K562 (cell line): ENCODE measurements at regions not wholly inside any gene's neighbourhood (a gene's known extent, or its start where the extent isn't known, plus 50 kb on each side); places are given as distances from the start of the nearest gene placed in this dataset.

ENCODE experiments used
- ATAC-seq: fragments of 200-7000 bp; cut with Tn5 transposase; 3 replicates; pipeline ENCODE4 v1.9.1; 2020; ENCODE audit warnings: moderate library complexity
- BruUV-seq: library from RNA; stranded (reverse); fragments of 400-500 nt; replicated peaks from 2 replicates; lab custom pipeline; 2021; lab: Mats Ljungman, UMichigan
- CTCF ChIA-PET: fragments of 300-600 bp; formaldehyde crosslinking; extraction: SDS; loops from one replicate; lab custom pipeline; 2021; ENCODE audit warnings: low intra/inter-chr PET ratio; lab: Yijun Ruan, JAX
- POLR2A ChIA-PET: fragments of 300-600, 350-650 bp; sonication (Branson Sonifier 250); formaldehyde crosslinking; extraction: SDS; loops from one replicate; lab custom pipeline; 2021; ENCODE audit warnings: antibody characterized with exemption, inconsistent platforms; lab: Yijun Ruan, JAX
- DNase-seq, 4 experiments: peaks; one replicate each; pipeline versions ENCODE4 v3.0.0 to v3.0.0-alpha.2; 2011 to 2018; ENCODE audit warnings: low spot score in 3 of 4, mixed read lengths in 3 of 4; ENCODE audit errors: extremely low read depth in 1 of 4
- FAIRE-seq: peaks from 2 replicates; lab custom pipeline; 2011; peaks lifted over from hg19 to GRCh38; lab: Jason Lieb, UNC
- H2AFZ ChIP-seq: 2 replicates; pipeline ENCODE4 v1.6.0; 2011; ENCODE audit warnings: low read depth, low read length, control low read depth, inconsistent platforms
- H3K27ac ChIP-seq: fragments of 200-600 bp; 3 replicates; pipeline ENCODE4 v1.8.0; 2011; ENCODE audit warnings: low read depth, mild to moderate bottlenecking, control low read depth, inconsistent platforms, low read length, moderate library complexity, mixed read lengths; ENCODE audit errors: extremely low read depth
- H3K27me3 ChIP-seq, 2 experiments: fragments of 300-600 bp in 1 of 2; 2 replicates in 1 of 2; 3 replicates in 1 of 2; pipeline versions ENCODE4 v1.6.0 to v1.8.0; 2011; ENCODE audit warnings: inconsistent platforms in 2 of 2, low read length in 2 of 2, mild to moderate bottlenecking in 1 of 2, mixed read lengths in 1 of 2, moderate library complexity in 1 of 2; ENCODE audit not compliant: control insufficient read depth in 2 of 2, insufficient read depth in 2 of 2
- H3K36me3 ChIP-seq: fragments of 300-600 bp; 3 replicates; pipeline ENCODE4 v1.8.0; 2011; ENCODE audit warnings: mild to moderate bottlenecking, low read length, inconsistent platforms; ENCODE audit not compliant: control insufficient read depth, insufficient read depth
- H3K4me1 ChIP-seq, 2 experiments: fragments of 200-600 bp in 1 of 2; replicated peaks in 1 of 2; 2 replicates in 1 of 2; 3 replicates in 1 of 2; pipeline versions ENCODE4 v1.5.1 to v1.8.0; 2011; ENCODE audit warnings: inconsistent platforms in 2 of 2, low read length in 2 of 2, mild to moderate bottlenecking in 1 of 2, mixed read lengths in 1 of 2, moderate library complexity in 1 of 2; ENCODE audit not compliant: control insufficient read depth in 2 of 2, insufficient read depth in 2 of 2
- H3K4me2 ChIP-seq: 2 replicates; pipeline ENCODE4 v1.6.1; 2011; ENCODE audit warnings: low read length, control low read depth, inconsistent platforms, mixed read lengths; ENCODE audit not compliant: insufficient read depth
- H3K4me3 ChIP-seq: fragments of 200-600 bp; sonication (generic), shearing (Covaris generic); 2 replicates; pipeline ENCODE4 v1.5.1; 2016; ENCODE audit warnings: control low read depth, inconsistent platforms
- H3K79me2 ChIP-seq: fragments of 200-600 bp; 3 replicates; pipeline ENCODE4 v1.8.0; 2011; ENCODE audit warnings: low read length, inconsistent platforms; ENCODE audit not compliant: control insufficient read depth, insufficient read depth
- H3K9ac ChIP-seq, 2 experiments: 2 replicates each; pipeline versions ENCODE4 v1.6.0 to v1.6.1; 2011; ENCODE audit warnings: low read depth in 2 of 2, low read length in 2 of 2, control low read depth in 1 of 2, inconsistent platforms in 1 of 2, mild to moderate bottlenecking in 1 of 2, mixed read lengths in 1 of 2; ENCODE audit not compliant: insufficient read depth in 1 of 2
- H3K9me1 ChIP-seq: one replicate; pipeline ENCODE4 v1.6.0; 2011; ENCODE audit warnings: inconsistent platforms, mild to moderate bottlenecking, low read length, moderate library complexity; ENCODE audit not compliant: control insufficient read depth, insufficient read depth
- H3K9me3 ChIP-seq: replicated peaks from 2 replicates; pipeline ENCODE4 v1.5.1; 2011; ENCODE audit warnings: low read depth, low read length, inconsistent platforms; ENCODE audit not compliant: control insufficient read depth, insufficient read depth
- H4K20me1 ChIP-seq: replicated peaks from 2 replicates; pipeline ENCODE4 v1.6.1; 2011; ENCODE audit warnings: low read length, inconsistent platforms, mixed read lengths; ENCODE audit not compliant: control insufficient read depth, insufficient read depth
- ATF1 ChIP-seq, 2 experiments: fragments of 450-650 bp in 1 of 2; IDR thresholded peaks; 2 replicates each; pipeline ENCODE4 v1.6.1; 2016; ENCODE audit warnings: missing compliant biosample characterization in 1 of 2, missing genetic modification characterization in 1 of 2
- CC2D1A ChIP-seq: fragments of 450-650 bp; IDR thresholded peaks from 2 replicates; pipeline ENCODE4 v1.6.1; 2017; ENCODE audit warnings: mild to moderate bottlenecking
- COPS2 ChIP-seq: fragments of 450-650 bp; conservative IDR thresholded peaks from 2 replicates; pipeline ENCODE4 v1.6.1; 2016; ENCODE audit warnings: mild to moderate bottlenecking, moderate library complexity
- RREB1 ChIP-seq: fragments of 250-450 bp; sonication (Bioruptor Pico); IDR thresholded peaks from 2 replicates; pipeline ENCODE4 v1.4.0; 2020
- STAT6 ChIP-seq: sonication (generic); formaldehyde crosslinking; IDR thresholded peaks from 2 replicates; pipeline ENCODE4 v1.8.1; 2023; ENCODE audit warnings: mild to moderate bottlenecking, missing genetic modification reagents
- WHSC1 ChIP-seq: IDR thresholded peaks from one replicate; pipeline ENCODE4 v1.6.1; 2012; ENCODE audit warnings: low read length, control low read depth, inconsistent platforms
- ZKSCAN3 ChIP-seq: fragments of 250-450 bp; sonication (Bioruptor Pico); IDR thresholded peaks from 2 replicates; pipeline ENCODE4 v1.4.0; 2020
- ZNF140 ChIP-seq: fragments of 250-450 bp; sonication (Bioruptor Pico); IDR thresholded peaks from 2 replicates; pipeline ENCODE4 v1.8.0; 2021; ENCODE audit warnings: moderate library complexity, mild to moderate bottlenecking, inconsistent platforms
- WGBS: fragments of 100-300 bp; shearing (Covaris generic); methylation state at CpG from one replicate; pipeline ENCODE4 v1.1.6; 2016; ENCODE audit warnings: low coverage, mixed read lengths; ENCODE audit not compliant: insufficient coverage; ENCODE audit errors: missing lambda C conversion rate; 5-methylcytosine and 5-hydroxymethylcytosine counted together
- in situ Hi-C: fragments of 300-500 bp; cut with MboI; formaldehyde crosslinking; loops from 4 replicates; pipeline ENCODE4 v1.15.0; 2018; ENCODE audit warnings: inconsistent platforms, mixed read lengths
- intact Hi-C: fragments of 100-400 bp; cut with micrococcal nuclease; formaldehyde crosslinking; loops from 2 replicates; pipeline ENCODE4 v1.14.2; 2022
- TF ChIP-seq, protein P1 (sequence below): fragments of 450-650 bp; formaldehyde crosslinking; IDR thresholded peaks from 2 replicates; pipeline ENCODE4 v1.4.0; 2022; ENCODE audit warnings: mild to moderate bottlenecking, moderate library complexity
- TF ChIP-seq, protein P2 (sequence below): fragments of 250-450 bp; sonication (Bioruptor Pico); IDR thresholded peaks from 2 replicates; pipeline ENCODE4 v1.8.0; 2022; ENCODE audit warnings: inconsistent platforms, mild to moderate bottlenecking, moderate library complexity, borderline replicate concordance

DNA sequence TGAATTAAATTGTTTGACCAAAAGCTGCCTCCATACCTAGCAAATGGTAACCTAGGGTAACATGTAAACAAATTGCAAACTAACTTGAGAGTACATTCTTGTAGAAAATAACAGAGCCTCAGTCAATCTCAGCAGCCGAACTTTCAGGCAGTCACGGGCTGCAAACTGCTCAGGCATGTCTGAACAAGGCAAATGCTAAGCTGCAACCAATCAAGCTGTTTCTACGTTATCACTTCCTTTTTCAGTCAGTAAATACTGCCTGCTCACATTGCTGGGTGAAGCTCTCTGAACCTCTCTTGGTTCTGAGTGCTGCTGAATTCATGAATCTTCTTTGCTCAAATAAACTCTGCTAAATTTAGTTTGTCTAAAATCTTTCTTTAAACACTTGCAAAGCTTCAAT, 1212.4 kb downstream of the SORCS1 start:
- H2AFZ ChIP-seq: no peak overlapping the region
- POLR2A ChIA-PET: no interaction called here
- TF ChIP-seq CC2D1A (no peak), RREB1 (CRISPR knock-in tag) (no peak), ZNF140 (no peak), WHSC1 (no peak), ZKSCAN3 (CRISPR knock-in tag) (no peak), COPS2 (no peak), ATF1 (CRISPR knock-in tag; IDR thresholded peaks at IDR 0.05) (no peak), ATF1 (tag; IDR thresholded peaks at IDR 0.05) (no peak), STAT6 (no peak)
- TF ChIP-seq, protein P1, sequence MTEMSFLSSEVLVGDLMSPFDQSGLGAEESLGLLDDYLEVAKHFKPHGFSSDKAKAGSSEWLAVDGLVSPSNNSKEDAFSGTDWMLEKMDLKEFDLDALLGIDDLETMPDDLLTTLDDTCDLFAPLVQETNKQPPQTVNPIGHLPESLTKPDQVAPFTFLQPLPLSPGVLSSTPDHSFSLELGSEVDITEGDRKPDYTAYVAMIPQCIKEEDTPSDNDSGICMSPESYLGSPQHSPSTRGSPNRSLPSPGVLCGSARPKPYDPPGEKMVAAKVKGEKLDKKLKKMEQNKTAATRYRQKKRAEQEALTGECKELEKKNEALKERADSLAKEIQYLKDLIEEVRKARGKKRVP (CRISPR knock-in tag): no peak
- TF ChIP-seq, protein P2, sequence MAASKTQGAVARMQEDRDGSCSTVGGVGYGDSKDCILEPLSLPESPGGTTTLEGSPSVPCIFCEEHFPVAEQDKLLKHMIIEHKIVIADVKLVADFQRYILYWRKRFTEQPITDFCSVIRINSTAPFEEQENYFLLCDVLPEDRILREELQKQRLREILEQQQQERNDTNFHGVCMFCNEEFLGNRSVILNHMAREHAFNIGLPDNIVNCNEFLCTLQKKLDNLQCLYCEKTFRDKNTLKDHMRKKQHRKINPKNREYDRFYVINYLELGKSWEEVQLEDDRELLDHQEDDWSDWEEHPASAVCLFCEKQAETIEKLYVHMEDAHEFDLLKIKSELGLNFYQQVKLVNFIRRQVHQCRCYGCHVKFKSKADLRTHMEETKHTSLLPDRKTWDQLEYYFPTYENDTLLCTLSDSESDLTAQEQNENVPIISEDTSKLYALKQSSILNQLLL (CRISPR knock-in tag): no peak
- CTCF ChIA-PET: no interaction called here
- no peaks in the 10 kb centered on the region for H3K9me3 ChIP-seq
- in situ Hi-C loops: no loop called here
- H3K9me1 ChIP-seq: no peaks in the 10 kb centered on the region
- no peak overlapping the region for H3K27ac ChIP-seq
- no peaks in the 10 kb centered on the region for H3K27me3 ChIP-seq
- no peak for ATAC-seq
- no peaks in the 10 kb centered on the region for H3K79me2 ChIP-seq
- DNase-seq: no peak
- no peak for FAIRE-seq
- no TSS peak for BruUV-seq
- intact Hi-C loops: loop anchor here (10.0 kb wide), 1 partner anchor 223 kb away; no protein-coding TSS in a partner anchor
- H3K9ac ChIP-seq: no peak overlapping the region
- H3K36me3 ChIP-seq: no peaks in the 10 kb centered on the region
- H4K20me1 ChIP-seq: no peaks in the 10 kb centered on the region
- WGBS: 0% methylated on average over 3 of the region's 3 CpGs
- no peaks in the 10 kb centered on the region for H3K4me1 ChIP-seq
- H3K4me2 ChIP-seq: no peak overlapping the region
- H3K4me3 ChIP-seq: no peak overlapping the region
